ENCODE measurements at regions not wholly inside any gene's neighbourhood (a gene's known extent, or its start where the extent isn't known, plus 50 kb on each side); places are given as distances from the start of the nearest gene placed in this dataset.

- 0% methylated on average over 2 of the region's 2 CpGs for WGBS (ENCODE audit: insufficient coverage, low coverage, missing lambda C conversion rate)
- POLR2A ChIA-PET, result interaction anchor here (1.0 kb wide), 1 partner anchor 31 kb away, joined by 3 read pairs; no protein-coding TSS in a partner anchor
- FAIRE-seq (no peak), DNase-seq (ENCODE audit: extremely low read depth in 1 of 4, low spot score in 3 of 4) (no peak), ATAC-seq (no peak)
- Histone ChIP-seq H2AFZ (ENCODE audit: low read depth, low read length) (no peak overlapping the region), H3K9me3 (replicated peaks; ENCODE audit: control insufficient read depth, insufficient read depth, low read depth, low read length) (no peaks in the 10 kb centered on the region), H3K79me2 (ENCODE audit: control insufficient read depth, insufficient read depth, low read length) (no peaks in the 10 kb centered on the region), H3K9ac (ENCODE audit: insufficient read depth in 1 of 2, low read depth in 2 of 2, low read length in 2 of 2) (no peak overlapping the region), H3K27me3 (ENCODE audit: control insufficient read depth in 2 of 2, insufficient read depth in 2 of 2, low read length in 2 of 2) (peaks cover 5 to 56% of the 10 kb centered on the region in 2 experiments; a peak in 3 of 5 replicates), H3K4me3 (no peak overlapping the region), H3K9me1 (ENCODE audit: control insufficient read depth, insufficient read depth, low read length) (peaks cover 4% of the 10 kb centered on the region), H3K4me2 (ENCODE audit: insufficient read depth, low read length) (no peak overlapping the region), H3K36me3 (ENCODE audit: control insufficient read depth, insufficient read depth, low read length) (no peaks in the 10 kb centered on the region), H4K20me1 (replicated peaks; ENCODE audit: control insufficient read depth, insufficient read depth, low read length) (peaks cover 11% of the 10 kb centered on the region; the same call in 1 of the 2 replicates), H3K4me1 (replicated peaks in 1 of 2; ENCODE audit: control insufficient read depth in 2 of 2, insufficient read depth in 2 of 2, low read length in 2 of 2) (peaks cover 0 to 9% of the 10 kb centered on the region in 2 experiments; a peak in 2 of 5 replicates), H3K27ac (ENCODE audit: extremely low read depth, low read depth, low read length) (no peak overlapping the region)
- intact Hi-C loops (cut with micrococcal nuclease) (no loop called here), in situ Hi-C loops (cut with MboI) (no loop called here)
- CTCF ChIA-PET (ENCODE audit: low intra/inter-chr PET ratio), result no interaction called here
- no TSS peak for BruUV-seq (replicated peaks)
- no peak for TF ChIP-seq EP400 (IDR thresholded peaks at IDR 0.05)
- TF ChIP-seq, protein P1, sequence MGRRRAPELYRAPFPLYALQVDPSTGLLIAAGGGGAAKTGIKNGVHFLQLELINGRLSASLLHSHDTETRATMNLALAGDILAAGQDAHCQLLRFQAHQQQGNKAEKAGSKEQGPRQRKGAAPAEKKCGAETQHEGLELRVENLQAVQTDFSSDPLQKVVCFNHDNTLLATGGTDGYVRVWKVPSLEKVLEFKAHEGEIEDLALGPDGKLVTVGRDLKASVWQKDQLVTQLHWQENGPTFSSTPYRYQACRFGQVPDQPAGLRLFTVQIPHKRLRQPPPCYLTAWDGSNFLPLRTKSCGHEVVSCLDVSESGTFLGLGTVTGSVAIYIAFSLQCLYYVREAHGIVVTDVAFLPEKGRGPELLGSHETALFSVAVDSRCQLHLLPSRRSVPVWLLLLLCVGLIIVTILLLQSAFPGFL (CRISPR knock-in tag; IDR thresholded peaks at IDR 0.05), result no peak
- TF ChIP-seq NR4A1 (CRISPR knock-in tag; IDR thresholded peaks at IDR 0.05), result no peak
- TF ChIP-seq NR4A1 (tag; IDR thresholded peaks at IDR 0.05), result no peak
- TF ChIP-seq MTA3 (IDR thresholded peaks at IDR 0.05; ENCODE audit: borderline replicate concordance), result no peak
These were observed 178.0 kb upstream of the HS6ST1 start for GRCh38 chr2:128496700-128497099.

- Histone ChIP-seq H3K79me2 (ENCODE audit: control insufficient read depth, insufficient read depth, low read length) (no peaks in the 10 kb centered on the region), H3K4me3 (no peak overlapping the region), H3K4me1 (replicated peaks in 1 of 2; ENCODE audit: control insufficient read depth in 2 of 2, insufficient read depth in 2 of 2, low read length in 2 of 2) (peaks cover 0 to 9% of the 10 kb centered on the region in 2 experiments; a peak in 2 of 5 replicates), H2AFZ (ENCODE audit: low read depth, low read length) (no peak overlapping the region), H3K27ac (ENCODE audit: extremely low read depth, low read depth, low read length) (no peak overlapping the region), H4K20me1 (replicated peaks; ENCODE audit: control insufficient read depth, insufficient read depth, low read length) (peaks cover 11% of the 10 kb centered on the region; the same call in 1 of the 2 replicates), H3K9ac (ENCODE audit: insufficient read depth in 1 of 2, low read depth in 2 of 2, low read length in 2 of 2) (no peak overlapping the region; a peak in 1 of 4 replicates), H3K9me3 (replicated peaks; ENCODE audit: control insufficient read depth, insufficient read depth, low read depth, low read length) (no peaks in the 10 kb centered on the region), H3K4me2 (ENCODE audit: insufficient read depth, low read length) (no peak overlapping the region), H3K27me3 (ENCODE audit: control insufficient read depth in 2 of 2, insufficient read depth in 2 of 2, low read length in 2 of 2) (peaks cover 5 to 54% of the 10 kb centered on the region in 2 experiments; a peak in 3 of 5 replicates), H3K9me1 (ENCODE audit: control insufficient read depth, insufficient read depth, low read length) (peaks cover 4% of the 10 kb centered on the region), H3K36me3 (ENCODE audit: control insufficient read depth, insufficient read depth, low read length) (no peaks in the 10 kb centered on the region)
- in situ Hi-C loops (cut with MboI), result no loop called here
- ATAC-seq, result no peak
- 0% methylated on average over 5 of the region's 5 CpGs for WGBS (ENCODE audit: insufficient coverage, low coverage, missing lambda C conversion rate)
- intact Hi-C loops (cut with micrococcal nuclease), result no loop called here
- no TSS peak for BruUV-seq (replicated peaks)
- CTCF ChIA-PET (ENCODE audit: low intra/inter-chr PET ratio), result no interaction called here
- no peak for DNase-seq (ENCODE audit: extremely low read depth in 1 of 4, low spot score in 3 of 4)
- POLR2A ChIA-PET, result no interaction called here
- no peak for FAIRE-seq
- TF ChIP-seq NR2C2 (CRISPR knock-in tag; IDR thresholded peaks at IDR 0.05) (no peak), NR2C2 (tag; IDR thresholded peaks at IDR 0.05) (no peak), ZNF408 (CRISPR knock-in tag; IDR thresholded peaks at IDR 0.05; ENCODE audit: low read depth) (no peak), PYGO2 (tag; IDR thresholded peaks at IDR 0.05) (no peak), HOXB6 (CRISPR knock-in tag; IDR thresholded peaks at IDR 0.05; ENCODE audit: borderline replicate concordance) (no peak), MEIS2 (IDR thresholded peaks at IDR 0.05; ENCODE audit: partially characterized antibody) (no peak), ZC3H8 (IDR thresholded peaks at IDR 0.05) (no peak), FIP1L1 (IDR thresholded peaks at IDR 0.05; ENCODE audit: low read depth, low read length, poor library complexity, severe bottlenecking) (no peak), EP400 (IDR thresholded peaks at IDR 0.05) (no peak), TFAP4 (CRISPR knock-in tag; IDR thresholded peaks at IDR 0.05; ENCODE audit: borderline replicate concordance) (no peak), ZNF12 (CRISPR knock-in tag; IDR thresholded peaks at IDR 0.05) (no peak)
These were observed 178.8 kb upstream of the HS6ST1 start for GRCh38 chr2:128497461-128497860.
